ENCODE measurements at regions not wholly inside any gene's neighbourhood (a gene's known extent, or its start where the extent isn't known, plus 50 kb on each side); places are given as distances from the start of the nearest gene placed in this dataset.
A peak's percentile ranks its signal among the peaks of the same experiment; 100 is the strongest.

DNA sequence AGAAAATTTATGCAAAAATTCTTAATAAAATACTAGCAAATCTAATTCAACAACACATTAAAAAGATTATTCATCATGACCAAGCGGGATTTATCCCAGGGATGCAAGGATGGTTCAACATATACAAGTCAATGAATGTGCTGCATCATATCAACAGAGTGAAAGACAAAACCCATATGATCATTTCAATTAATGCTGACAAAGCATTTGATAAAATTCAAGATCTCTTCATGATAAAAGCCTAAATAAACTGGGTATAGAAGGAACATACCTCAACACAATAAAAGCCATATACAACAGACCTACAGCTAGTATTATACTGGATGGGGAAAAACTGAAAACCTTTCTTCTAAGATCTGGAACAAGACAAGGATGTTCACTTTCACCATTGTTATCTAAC lies 89.7 kb downstream of the KBTBD8 start (continued):
- TF ChIP-seq CCNT2 (IDR thresholded peaks at IDR 0.05; ENCODE audit: borderline replicate concordance, extremely low read depth, insufficient read length, low read depth, low read length) (no peak), TCFL5 (CRISPR knock-in tag; conservative IDR thresholded peaks at IDR 0.05) (no peak), EZH2 (IDR thresholded peaks at IDR 0.05; ENCODE audit: borderline replicate concordance, low read depth, low read length) (no peak), ZNF445 (CRISPR knock-in tag; IDR thresholded peaks at IDR 0.05; ENCODE audit: low read depth) (no peak), PHB2 (IDR thresholded peaks at IDR 0.05; ENCODE audit: low read depth) (no peak), FOXA1 (IDR thresholded peaks at IDR 0.05; ENCODE audit: borderline replicate concordance) (no peak), GATA2 (CRISPR knock-in tag; IDR thresholded peaks at IDR 0.05) (no peak), MAFK (IDR thresholded peaks at IDR 0.05; ENCODE audit: low read length) (peak; percentile 80), PHF21A (IDR thresholded peaks at IDR 0.05; ENCODE audit: borderline replicate concordance, low read depth) (no peak), EP400 (IDR thresholded peaks at IDR 0.05) (no peak), C11orf30 (IDR thresholded peaks at IDR 0.05; ENCODE audit: low read depth) (peak; percentile 65; the same call in 1 of the 2 replicates)
- TF ChIP-seq, protein P1, sequence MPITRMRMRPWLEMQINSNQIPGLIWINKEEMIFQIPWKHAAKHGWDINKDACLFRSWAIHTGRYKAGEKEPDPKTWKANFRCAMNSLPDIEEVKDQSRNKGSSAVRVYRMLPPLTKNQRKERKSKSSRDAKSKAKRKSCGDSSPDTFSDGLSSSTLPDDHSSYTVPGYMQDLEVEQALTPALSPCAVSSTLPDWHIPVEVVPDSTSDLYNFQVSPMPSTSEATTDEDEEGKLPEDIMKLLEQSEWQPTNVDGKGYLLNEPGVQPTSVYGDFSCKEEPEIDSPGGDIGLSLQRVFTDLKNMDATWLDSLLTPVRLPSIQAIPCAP (CRISPR knock-in tag; IDR thresholded peaks at IDR 0.05; ENCODE audit: borderline replicate concordance): no peak
- TF ChIP-seq, protein P2, sequence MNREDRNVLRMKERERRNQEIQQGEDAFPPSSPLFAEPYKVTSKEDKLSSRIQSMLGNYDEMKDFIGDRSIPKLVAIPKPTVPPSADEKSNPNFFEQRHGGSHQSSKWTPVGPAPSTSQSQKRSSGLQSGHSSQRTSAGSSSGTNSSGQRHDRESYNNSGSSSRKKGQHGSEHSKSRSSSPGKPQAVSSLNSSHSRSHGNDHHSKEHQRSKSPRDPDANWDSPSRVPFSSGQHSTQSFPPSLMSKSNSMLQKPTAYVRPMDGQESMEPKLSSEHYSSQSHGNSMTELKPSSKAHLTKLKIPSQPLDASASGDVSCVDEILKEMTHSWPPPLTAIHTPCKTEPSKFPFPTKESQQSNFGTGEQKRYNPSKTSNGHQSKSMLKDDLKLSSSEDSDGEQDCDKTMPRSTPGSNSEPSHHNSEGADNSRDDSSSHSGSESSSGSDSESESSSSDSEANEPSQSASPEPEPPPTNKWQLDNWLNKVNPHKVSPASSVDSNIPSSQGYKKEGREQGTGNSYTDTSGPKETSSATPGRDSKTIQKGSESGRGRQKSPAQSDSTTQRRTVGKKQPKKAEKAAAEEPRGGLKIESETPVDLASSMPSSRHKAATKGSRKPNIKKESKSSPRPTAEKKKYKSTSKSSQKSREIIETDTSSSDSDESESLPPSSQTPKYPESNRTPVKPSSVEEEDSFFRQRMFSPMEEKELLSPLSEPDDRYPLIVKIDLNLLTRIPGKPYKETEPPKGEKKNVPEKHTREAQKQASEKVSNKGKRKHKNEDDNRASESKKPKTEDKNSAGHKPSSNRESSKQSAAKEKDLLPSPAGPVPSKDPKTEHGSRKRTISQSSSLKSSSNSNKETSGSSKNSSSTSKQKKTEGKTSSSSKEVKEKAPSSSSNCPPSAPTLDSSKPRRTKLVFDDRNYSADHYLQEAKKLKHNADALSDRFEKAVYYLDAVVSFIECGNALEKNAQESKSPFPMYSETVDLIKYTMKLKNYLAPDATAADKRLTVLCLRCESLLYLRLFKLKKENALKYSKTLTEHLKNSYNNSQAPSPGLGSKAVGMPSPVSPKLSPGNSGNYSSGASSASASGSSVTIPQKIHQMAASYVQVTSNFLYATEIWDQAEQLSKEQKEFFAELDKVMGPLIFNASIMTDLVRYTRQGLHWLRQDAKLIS (CRISPR knock-in tag; IDR thresholded peaks at IDR 0.05): no peak
- TF ChIP-seq, protein P3, sequence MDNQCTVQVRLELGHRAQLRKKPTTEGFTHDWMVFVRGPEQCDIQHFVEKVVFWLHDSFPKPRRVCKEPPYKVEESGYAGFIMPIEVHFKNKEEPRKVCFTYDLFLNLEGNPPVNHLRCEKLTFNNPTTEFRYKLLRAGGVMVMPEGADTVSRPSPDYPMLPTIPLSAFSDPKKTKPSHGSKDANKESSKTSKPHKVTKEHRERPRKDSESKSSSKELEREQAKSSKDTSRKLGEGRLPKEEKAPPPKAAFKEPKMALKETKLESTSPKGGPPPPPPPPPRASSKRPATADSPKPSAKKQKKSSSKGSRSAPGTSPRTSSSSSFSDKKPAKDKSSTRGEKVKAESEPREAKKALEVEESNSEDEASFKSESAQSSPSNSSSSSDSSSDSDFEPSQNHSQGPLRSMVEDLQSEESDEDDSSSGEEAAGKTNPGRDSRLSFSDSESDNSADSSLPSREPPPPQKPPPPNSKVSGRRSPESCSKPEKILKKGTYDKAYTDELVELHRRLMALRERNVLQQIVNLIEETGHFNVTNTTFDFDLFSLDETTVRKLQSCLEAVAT (IDR thresholded peaks at IDR 0.05): no peak
- TF ChIP-seq, protein P4, sequence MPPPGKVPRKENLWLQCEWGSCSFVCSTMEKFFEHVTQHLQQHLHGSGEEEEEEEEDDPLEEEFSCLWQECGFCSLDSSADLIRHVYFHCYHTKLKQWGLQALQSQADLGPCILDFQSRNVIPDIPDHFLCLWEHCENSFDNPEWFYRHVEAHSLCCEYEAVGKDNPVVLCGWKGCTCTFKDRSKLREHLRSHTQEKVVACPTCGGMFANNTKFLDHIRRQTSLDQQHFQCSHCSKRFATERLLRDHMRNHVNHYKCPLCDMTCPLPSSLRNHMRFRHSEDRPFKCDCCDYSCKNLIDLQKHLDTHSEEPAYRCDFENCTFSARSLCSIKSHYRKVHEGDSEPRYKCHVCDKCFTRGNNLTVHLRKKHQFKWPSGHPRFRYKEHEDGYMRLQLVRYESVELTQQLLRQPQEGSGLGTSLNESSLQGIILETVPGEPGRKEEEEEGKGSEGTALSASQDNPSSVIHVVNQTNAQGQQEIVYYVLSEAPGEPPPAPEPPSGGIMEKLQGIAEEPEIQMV (tag; conservative IDR thresholded peaks at IDR 0.05; ENCODE audit: low read depth): no peak
- TF ChIP-seq, protein P5, sequence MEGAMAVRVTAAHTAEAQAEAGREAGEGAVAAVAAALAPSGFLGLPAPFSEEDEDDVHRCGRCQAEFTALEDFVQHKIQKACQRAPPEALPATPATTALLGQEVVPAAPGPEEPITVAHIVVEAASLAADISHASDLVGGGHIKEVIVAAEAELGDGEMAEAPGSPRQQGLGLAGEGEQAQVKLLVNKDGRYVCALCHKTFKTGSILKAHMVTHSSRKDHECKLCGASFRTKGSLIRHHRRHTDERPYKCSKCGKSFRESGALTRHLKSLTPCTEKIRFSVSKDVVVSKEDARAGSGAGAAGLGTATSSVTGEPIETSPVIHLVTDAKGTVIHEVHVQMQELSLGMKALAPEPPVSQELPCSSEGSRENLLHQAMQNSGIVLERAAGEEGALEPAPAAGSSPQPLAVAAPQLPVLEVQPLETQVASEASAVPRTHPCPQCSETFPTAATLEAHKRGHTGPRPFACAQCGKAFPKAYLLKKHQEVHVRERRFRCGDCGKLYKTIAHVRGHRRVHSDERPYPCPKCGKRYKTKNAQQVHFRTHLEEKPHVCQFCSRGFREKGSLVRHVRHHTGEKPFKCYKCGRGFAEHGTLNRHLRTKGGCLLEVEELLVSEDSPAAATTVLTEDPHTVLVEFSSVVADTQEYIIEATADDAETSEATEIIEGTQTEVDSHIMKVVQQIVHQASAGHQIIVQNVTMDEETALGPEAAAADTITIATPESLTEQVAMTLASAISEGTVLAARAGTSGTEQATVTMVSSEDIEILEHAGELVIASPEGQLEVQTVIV (CRISPR knock-in tag; IDR thresholded peaks at IDR 0.05; ENCODE audit: borderline replicate concordance): no peak
